Pancreas (tissue), 10 donors: ENCODE measurements at regions not wholly inside any gene's neighbourhood (a gene's known extent, or its start where the extent isn't known, plus 50 kb on each side); places are given as distances from the start of the nearest gene placed in this dataset.
"Not testable (repeated sequence)": the region's sequence is repeated elsewhere in the genome, so short reads cannot be mapped to it uniquely, and the experiment has no call there.

Experiments used
- ATAC-seq, 4 donors: fragments of 200-7000 bp; cut with Tn5 transposase; one replicate each; pipeline versions ENCODE4 v1.8.0 to v1.9.1; 2020; ENCODE audit warnings: mild to moderate bottlenecking in 4 of 4, moderate library complexity in 4 of 4
- DNase-seq, 6 donors: peaks; one replicate each; pipeline ENCODE4 v3.0.0-alpha.2; 2020
- FAIRE-seq: peaks from 2 replicates; lab custom pipeline; 2012; peaks lifted over from hg19 to GRCh38; lab: Jason Lieb, UNC
- H3K27ac ChIP-seq, 4 donors: fragments of 200-600 bp; sonication (generic); 1 replicate in 3 of 4; 2 replicates in 1 of 4; pipeline versions ENCODE4 v1.5.0 to v1.8.0; 2020
- H3K27me3 ChIP-seq, 4 donors: fragments of 200-600 bp; one replicate each; pipeline ENCODE4 v1.8.0; 2021
- H3K36me3 ChIP-seq, 3 donors: fragments of 200-600 bp; sonication (generic) in 1 of 3; one replicate each; pipeline versions ENCODE4 v1.5.0 to v1.8.0; 2020 to 2021
- H3K4me1 ChIP-seq, 3 donors: fragments of 200-600 bp; one replicate each; pipeline ENCODE4 v1.8.0; 2021
- H3K4me3 ChIP-seq, 4 donors: fragments of 200-600 bp; sonication (generic) in 2 of 4; one replicate each; pipeline versions ENCODE4 v1.5.0 to v1.8.0; 2020 to 2021
- H3K9me3 ChIP-seq, 4 donors: fragments of 200-600 bp; one replicate each; pipeline ENCODE4 v1.8.0; 2021
- WGBS, 2 donors: extraction: QIAGEN DNeasy Blood & Tissue Kit; methylation state at CpG; one replicate each; pipeline ENCODE4 v1.1.7; 2013; 5-methylcytosine and 5-hydroxymethylcytosine counted together
- intact Hi-C, 3 donors: fragments of 100-400 bp; cut with DNase I; formaldehyde crosslinking; loops; one replicate each; pipeline versions ENCODE4 v1.11.1 to v1.14.2; 2022
- TF ChIP-seq, protein P1 (sequence below), 4 donors: fragments of 200-600 bp; sonication (generic) in 3 of 4; IDR thresholded peaks; one replicate each; pipeline versions ENCODE4 v1.5.0 to v1.8.0; 2021; ENCODE audit warnings: antibody characterized with exemption in 4 of 4
- donor health status: healthy with polysubstance abuse.
- donor health status: DM: no; HTN: no; CAD: no; lungs with moderate emphysema.
- donor health status: DM: no; HTN: no; CAD: no.
- donor health status: control.
- donor health status: control.
- donor health status: Bipolar disorder and iron deficiency.
- donor health status: DM: yes; HTN: yes; CAD: no.
- donor health status: DM: no; HTN: no; CAD: no.
- donor health status: DM: no; HTN: no; CAD: no.
- donor health status: DM: yes; HTN: yes; CAD: no.

DNA sequence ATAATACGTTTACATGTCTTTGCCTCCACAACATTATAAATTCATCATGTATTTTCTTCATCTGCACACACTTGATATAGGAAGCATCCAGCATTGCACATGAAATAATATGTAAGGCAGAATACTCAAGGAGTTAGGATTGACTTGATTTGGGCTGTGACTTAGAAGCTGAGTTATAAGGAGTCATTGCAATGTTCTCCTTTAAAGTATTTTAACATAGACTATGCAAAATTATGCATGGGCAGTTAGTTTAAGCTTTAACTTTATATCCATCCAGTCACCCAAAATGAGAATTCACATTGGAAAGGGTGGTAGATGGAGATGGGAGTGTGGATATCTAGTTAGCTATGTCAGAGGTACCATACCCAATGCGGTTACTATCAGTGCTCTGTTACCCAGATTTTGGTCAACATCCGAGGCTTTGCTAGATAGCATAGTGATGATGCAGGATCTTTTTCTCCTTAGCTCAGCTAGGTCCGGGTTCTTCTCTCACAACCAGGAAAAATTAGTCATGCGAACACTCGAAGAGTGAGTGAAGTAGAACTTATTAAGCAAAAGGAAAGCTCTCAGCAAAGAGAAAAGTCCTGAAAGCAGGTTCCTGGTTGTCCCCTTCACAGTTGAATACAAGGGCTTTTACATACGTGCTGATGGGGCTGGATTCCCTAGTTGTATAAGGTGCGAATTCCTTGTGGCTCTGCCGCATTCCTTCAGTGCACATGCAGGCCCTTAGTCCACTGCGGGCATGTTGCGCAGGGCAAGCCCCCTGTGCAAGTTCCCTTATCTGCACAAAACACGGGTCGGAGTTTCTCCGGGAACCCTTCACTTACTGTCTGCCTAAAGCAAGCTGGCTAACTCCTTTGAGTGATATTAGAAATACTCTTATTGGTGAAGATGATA is 73.1 kb upstream of the FAM20A start:
- Histone ChIP-seq H3K4me1 (no peaks in the 10 kb centered on the region), H3K27me3 (no peaks in the 10 kb centered on the region), H3K9me3 (no peaks in the 10 kb centered on the region), H3K27ac (no peak overlapping the region), H3K4me3 (no peak overlapping the region), H3K36me3 (no peaks in the 10 kb centered on the region)
- FAIRE-seq (no peak), ATAC-seq (no peak), DNase-seq (no peak)
- 72 to 82% methylated on average over 14 of the region's 14 CpGs for WGBS, 2 donors
- TF ChIP-seq, protein P1, sequence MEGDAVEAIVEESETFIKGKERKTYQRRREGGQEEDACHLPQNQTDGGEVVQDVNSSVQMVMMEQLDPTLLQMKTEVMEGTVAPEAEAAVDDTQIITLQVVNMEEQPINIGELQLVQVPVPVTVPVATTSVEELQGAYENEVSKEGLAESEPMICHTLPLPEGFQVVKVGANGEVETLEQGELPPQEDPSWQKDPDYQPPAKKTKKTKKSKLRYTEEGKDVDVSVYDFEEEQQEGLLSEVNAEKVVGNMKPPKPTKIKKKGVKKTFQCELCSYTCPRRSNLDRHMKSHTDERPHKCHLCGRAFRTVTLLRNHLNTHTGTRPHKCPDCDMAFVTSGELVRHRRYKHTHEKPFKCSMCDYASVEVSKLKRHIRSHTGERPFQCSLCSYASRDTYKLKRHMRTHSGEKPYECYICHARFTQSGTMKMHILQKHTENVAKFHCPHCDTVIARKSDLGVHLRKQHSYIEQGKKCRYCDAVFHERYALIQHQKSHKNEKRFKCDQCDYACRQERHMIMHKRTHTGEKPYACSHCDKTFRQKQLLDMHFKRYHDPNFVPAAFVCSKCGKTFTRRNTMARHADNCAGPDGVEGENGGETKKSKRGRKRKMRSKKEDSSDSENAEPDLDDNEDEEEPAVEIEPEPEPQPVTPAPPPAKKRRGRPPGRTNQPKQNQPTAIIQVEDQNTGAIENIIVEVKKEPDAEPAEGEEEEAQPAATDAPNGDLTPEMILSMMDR (IDR thresholded peaks at IDR 0.05), result no peak
- intact Hi-C loops, result no loop called here

DNA sequence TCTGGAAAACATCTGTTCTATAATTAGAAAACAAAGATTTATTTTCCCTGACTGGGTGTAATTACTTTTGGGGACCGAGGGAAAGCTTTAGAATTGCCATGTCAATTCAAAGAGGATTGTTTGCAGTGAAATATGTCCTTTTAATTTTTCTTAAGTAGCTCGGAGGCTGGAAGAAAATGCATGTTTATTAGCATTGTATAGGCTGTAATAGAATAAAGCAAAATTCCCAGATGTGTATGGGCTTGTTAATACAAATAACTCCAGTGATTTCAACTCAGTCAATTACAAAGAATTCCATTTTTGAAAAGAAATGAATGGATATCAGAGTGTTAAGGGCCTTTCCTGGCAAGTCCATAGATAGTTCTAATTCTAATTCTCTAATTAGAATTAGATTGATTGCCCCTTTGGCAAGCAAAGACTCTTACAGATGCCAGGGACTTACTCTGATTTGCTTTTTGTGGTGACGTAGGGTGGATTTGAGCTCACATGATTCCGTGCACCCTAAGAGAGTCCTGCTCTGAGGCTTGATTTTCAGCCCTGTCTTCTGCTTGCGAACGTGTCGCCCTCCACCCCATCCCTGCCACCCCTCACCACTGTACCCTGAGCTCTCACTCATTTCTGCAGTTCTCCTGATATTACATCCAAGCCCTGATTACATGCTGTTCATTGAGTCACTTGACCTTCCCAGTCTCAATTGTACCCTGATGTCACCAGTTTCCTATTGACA is 70.0 kb upstream of the FAM20A start:
- FAIRE-seq, result no peak
- intact Hi-C loops, result no loop called here
- TF ChIP-seq, protein P1 (IDR thresholded peaks at IDR 0.05), result no peak
- DNase-seq, result no peak
- Histone ChIP-seq H3K27ac (no peak overlapping the region), H3K4me1 (no peaks in the 10 kb centered on the region), H3K36me3 (no peaks in the 10 kb centered on the region), H3K27me3 (no peaks in the 10 kb centered on the region), H3K9me3 (no peaks in the 10 kb centered on the region), H3K4me3 (no peak overlapping the region)
- 67 to 72% methylated on average over 7 of the region's 7 CpGs for WGBS, 2 donors
- no peak for ATAC-seq

DNA sequence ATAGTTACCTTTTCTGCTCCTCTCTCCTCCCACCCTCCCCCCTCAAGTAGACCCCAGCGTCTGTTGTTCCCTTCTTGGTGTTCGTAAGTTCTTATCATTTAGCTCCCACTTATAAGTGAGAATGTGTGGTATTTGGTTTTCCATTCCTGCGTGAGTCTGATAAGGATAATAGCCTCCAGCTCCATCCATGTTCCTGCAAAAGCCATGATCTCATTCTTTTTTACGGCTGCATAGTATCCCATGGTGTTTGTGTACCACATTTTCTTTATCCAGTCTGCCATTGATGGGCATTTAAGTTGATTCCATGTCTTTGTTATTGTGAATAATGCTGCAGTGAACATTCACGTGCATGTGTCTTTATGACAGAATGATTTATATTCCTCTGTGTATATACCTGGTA is 65.3 kb upstream of the FAM20A start:
- H3K9me3 ChIP-seq, ATAC-seq, FAIRE-seq, H3K27me3 ChIP-seq, H3K36me3 ChIP-seq, DNase-seq, H3K4me1 ChIP-seq, H3K27ac ChIP-seq, intact Hi-C loops, H3K4me3 ChIP-seq: not testable (repeated sequence)
- 45 to 55% methylated on average over 5 of the region's 5 CpGs for WGBS, 2 donors

DNA sequence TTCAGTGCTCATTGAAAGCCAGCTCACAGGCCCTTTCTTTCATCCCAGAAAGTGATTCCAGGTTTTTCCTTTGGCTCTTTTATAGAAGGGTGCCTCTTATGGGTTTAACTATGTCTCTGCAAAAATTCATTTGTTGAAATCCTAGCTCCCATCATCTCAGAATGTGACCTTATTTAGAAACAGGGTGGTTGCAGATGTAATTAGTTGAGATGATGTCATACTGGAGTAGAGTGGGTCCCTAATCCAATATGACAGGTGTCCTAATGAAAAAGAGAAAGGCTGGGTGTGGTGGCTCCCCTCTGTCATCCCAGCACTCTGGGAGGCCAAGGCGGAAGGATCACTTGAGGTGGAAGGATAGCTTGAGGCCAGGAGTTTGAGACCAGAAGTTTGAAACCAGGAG is 64.2 kb upstream of the FAM20A start:
- 95 to 96% methylated on average over 1 of the region's 1 CpG for WGBS, 2 donors
- no peaks in the 10 kb centered on the region for H3K27me3 ChIP-seq
- H3K9me3 ChIP-seq, result no peaks in the 10 kb centered on the region
- DNase-seq (no peak), FAIRE-seq (no peak), ATAC-seq (no peak)
- no peaks in the 10 kb centered on the region for H3K4me1 ChIP-seq
- H3K36me3 ChIP-seq, result no peaks in the 10 kb centered on the region
- no peak overlapping the region for H3K4me3 ChIP-seq
- TF ChIP-seq, protein P1 (IDR thresholded peaks at IDR 0.05), result no peak
- H3K27ac ChIP-seq, result no peak overlapping the region
- intact Hi-C loops, result no loop called here

DNA sequence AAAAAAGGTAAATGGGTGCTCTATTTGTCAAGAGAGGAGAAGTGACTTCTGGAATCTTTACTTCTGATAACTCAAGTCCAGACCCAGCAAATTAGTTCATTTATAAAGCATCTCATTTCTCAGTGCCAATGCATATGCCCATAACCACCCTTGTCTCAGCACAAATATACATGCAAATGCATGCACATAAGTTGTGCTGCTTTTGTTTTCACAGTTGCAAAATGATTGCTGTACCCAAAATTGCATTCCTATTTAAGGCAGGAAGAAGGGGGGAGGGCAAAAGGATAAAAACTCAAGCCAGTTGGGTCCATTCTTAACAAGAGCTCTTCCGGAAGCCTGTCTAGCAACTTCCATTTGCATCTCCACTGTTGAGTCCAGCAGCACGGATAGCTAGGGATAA is 61.3 kb upstream of the FAM20A start:
- DNase-seq (no peak), ATAC-seq (no peak), FAIRE-seq (no peak)
- Histone ChIP-seq H3K9me3 (no peaks in the 10 kb centered on the region), H3K4me3 (no peak overlapping the region), H3K4me1 (no peaks in the 10 kb centered on the region), H3K27ac (no peak overlapping the region), H3K27me3 (no peaks in the 10 kb centered on the region), H3K36me3 (no peaks in the 10 kb centered on the region)
- whole genome bisulfite sequencing, 2 donors, result 83 to 87% methylated on average over 2 of the region's 2 CpGs
- intact Hi-C loops, result no loop called here
- TF ChIP-seq, protein P1 (IDR thresholded peaks at IDR 0.05), result no peak
